HG03342 (cell line): ENCODE measurements at regions not wholly inside any gene's neighbourhood (a gene's known extent, or its start where the extent isn't known, plus 50 kb on each side); places are given as distances from the start of the nearest gene placed in this dataset.

ENCODE experiments used
- ATAC-seq: cut with Tn5 transposase; IDR thresholded peaks from one replicate; pipeline ENCODE4 v1.9.1; 2021; ENCODE audit warnings: mild to moderate bottlenecking, moderate library complexity; ENCODE audit not compliant: unreplicated experiment

GRCh38 chr1:208509072-208509471, 264.9 kb upstream of the PLXNA2 start:
- ATAC-seq = no peak

GRCh38 chr1:208510192-208510952, 266.2 kb upstream of the PLXNA2 start:
- ATAC-seq = no peak

- no peak for ATAC-seq
These were observed 267.2 kb upstream of the PLXNA2 start for GRCh38 chr1:208511242-208511860.

GRCh38 chr1:208513799-208514198, 269.6 kb upstream of the PLXNA2 start:
- no peak for ATAC-seq

- ATAC-seq = no peak
These were observed 270.9 kb upstream of the PLXNA2 start for GRCh38 chr1:208515129-208515528.

- ATAC-seq = no peak
These were observed 272.6 kb upstream of the PLXNA2 start for GRCh38 chr1:208516780-208517179.

- no peak for ATAC-seq
These were observed 276.4 kb upstream of the PLXNA2 start for GRCh38 chr1:208520438-208521099.

GRCh38 chr1:208521534-208521933, 277.4 kb upstream of the PLXNA2 start:
- no peak for ATAC-seq

- ATAC-seq = no peak
These were observed 278.8 kb upstream of the PLXNA2 start for GRCh38 chr1:208523007-208523406.

GRCh38 chr1:208524376-208524775, 280.2 kb upstream of the PLXNA2 start:
- ATAC-seq = no peak

GRCh38 chr1:208524925-208525324, 280.7 kb upstream of the PLXNA2 start:
- ATAC-seq = no peak

GRCh38 chr1:208525417-208525816, 281.2 kb upstream of the PLXNA2 start:
- ATAC-seq = no peak

- no peak for ATAC-seq
These were observed 282.5 kb upstream of the PLXNA2 start for GRCh38 chr1:208526613-208527125.

- ATAC-seq = no peak
These were observed 283.0 kb upstream of the PLXNA2 start for GRCh38 chr1:208527156-208527555.

GRCh38 chr1:208528578-208529240, 284.5 kb upstream of the PLXNA2 start:
- no peak for ATAC-seq

- ATAC-seq = no peak
These were observed 287.0 kb upstream of the PLXNA2 start for GRCh38 chr1:208531003-208531750.

GRCh38 chr1:208533746-208534598, 289.8 kb upstream of the PLXNA2 start:
- no peak for ATAC-seq

GRCh38 chr1:208534599-208534897, 290.4 kb upstream of the PLXNA2 start:
- ATAC-seq = no peak

GRCh38 chr1:208534979-208535378, 290.8 kb upstream of the PLXNA2 start:
- no peak for ATAC-seq

GRCh38 chr1:208535511-208535910, 291.3 kb upstream of the PLXNA2 start:
- ATAC-seq = no peak
